ENCODE measurements at regions not wholly inside any gene's neighbourhood (a gene's known extent, or its start where the extent isn't known, plus 50 kb on each side); places are given as distances from the start of the nearest gene placed in this dataset.

GRCh38 chr6:21305893-21306332 lies 287.6 kb upstream of the SOX4 start:
- Histone ChIP-seq H3K27ac (ENCODE audit: extremely low read depth, low read depth, low read length) (no peak overlapping the region), H3K9me3 (ENCODE audit: control insufficient read depth, insufficient read depth, low read depth, low read length) (no peaks in the 10 kb centered on the region), H3K4me1 (ENCODE audit: control insufficient read depth, insufficient read depth, low read length) (no peaks in the 10 kb centered on the region), H3K4me3 (ENCODE audit: low read depth, low read length) (no peak overlapping the region), H3K36me3 (ENCODE audit: control insufficient read depth in 2 of 2, insufficient read depth in 1 of 2, low read length in 2 of 2) (no peaks in the 10 kb centered on the region)
- POLR2A ChIA-PET, result no interaction called here
- CTCF ChIA-PET, result interaction anchor here (1.0 kb wide), 1 partner anchor 68 kb away, joined by 7 read pairs; no protein-coding TSS in a partner anchor
- TF ChIP-seq ZNF692 (tag by site-specific recombination; IDR thresholded peaks at IDR 0.05) (peak; percentile 44; the same call in 1 of the 2 replicates), REST (tag by site-specific recombination; IDR thresholded peaks at IDR 0.05) (no peak), YY1 (tag by site-specific recombination; IDR thresholded peaks at IDR 0.05) (no peak), ZNF19 (tag by site-specific recombination; IDR thresholded peaks at IDR 0.05; ENCODE audit: low read depth) (no peak), ZNF660 (tag by site-specific recombination; IDR thresholded peaks at IDR 0.05) (0 out of 2 replicates have a peak, but pooled peaks have one; percentile 35), ATF2 (tag by site-specific recombination; IDR thresholded peaks at IDR 0.05; ENCODE audit: low read depth) (no peak), ZNF292 (tag by site-specific recombination; IDR thresholded peaks at IDR 0.05; ENCODE audit: borderline replicate concordance, low read depth) (no peak), ZNF510 (tag by site-specific recombination; IDR thresholded peaks at IDR 0.05; ENCODE audit: insufficient replicate concordance) (peak; percentile 31), ZNF529 (tag by site-specific recombination; IDR thresholded peaks at IDR 0.05; ENCODE audit: insufficient replicate concordance) (no peak), ZEB2 (tag by site-specific recombination; IDR thresholded peaks at IDR 0.05) (0 out of 2 replicates have a peak, but pooled peaks have one; percentile 23), PRDM6 (tag by site-specific recombination; IDR thresholded peaks at IDR 0.05) (0 out of 2 replicates have a peak, but pooled peaks have one; percentile 9), ZBTB26 (tag by site-specific recombination; optimal IDR thresholded peaks at IDR 0.05) (no peak), ZNF132 (tag by site-specific recombination; IDR thresholded peaks at IDR 0.05; ENCODE audit: borderline replicate concordance) (no peak), ZNF174 (tag by site-specific recombination; IDR thresholded peaks at IDR 0.05) (no peak), ZNF362 (tag by site-specific recombination; IDR thresholded peaks at IDR 0.05) (no peak), KLF17 (tag by site-specific recombination; IDR thresholded peaks at IDR 0.05) (no peak), PRDM10 (tag by site-specific recombination; IDR thresholded peaks at IDR 0.05) (peak; percentile 50; the same call in 1 of the 2 replicates), ZNF501 (tag by site-specific recombination; IDR thresholded peaks at IDR 0.05) (no peak)
